SK-MEL-5 (cell line): ENCODE measurements at regions not wholly inside any gene's neighbourhood (a gene's known extent, or its start where the extent isn't known, plus 50 kb on each side); places are given as distances from the start of the nearest gene placed in this dataset.
"Not testable (repeated sequence)": the region's sequence is repeated elsewhere in the genome, so short reads cannot be mapped to it uniquely, and the experiment has no call there.

Experiments
- DNase-seq: peaks from one replicate; pipeline ENCODE4 v3.0.0-alpha.2; 2016; ENCODE audit warnings: low read depth, low spot score
- in situ Hi-C: cut with HindIII; loops from 2 replicates; pipeline ENCODE4 v1.10.0; 2016; ENCODE audit warnings: low sequenced_read_pairs, high pct_unique_total_duplicates, low pct_unique_long_range_greater_than_20kb
- small RNA-seq, 2 experiments: library from RNA; depleted of rRNA; stranded (forward); fragments of <200 nt; gene quantifications; one replicate each; pipeline ENCODE3, GENCODE V24; 2014

DNA sequence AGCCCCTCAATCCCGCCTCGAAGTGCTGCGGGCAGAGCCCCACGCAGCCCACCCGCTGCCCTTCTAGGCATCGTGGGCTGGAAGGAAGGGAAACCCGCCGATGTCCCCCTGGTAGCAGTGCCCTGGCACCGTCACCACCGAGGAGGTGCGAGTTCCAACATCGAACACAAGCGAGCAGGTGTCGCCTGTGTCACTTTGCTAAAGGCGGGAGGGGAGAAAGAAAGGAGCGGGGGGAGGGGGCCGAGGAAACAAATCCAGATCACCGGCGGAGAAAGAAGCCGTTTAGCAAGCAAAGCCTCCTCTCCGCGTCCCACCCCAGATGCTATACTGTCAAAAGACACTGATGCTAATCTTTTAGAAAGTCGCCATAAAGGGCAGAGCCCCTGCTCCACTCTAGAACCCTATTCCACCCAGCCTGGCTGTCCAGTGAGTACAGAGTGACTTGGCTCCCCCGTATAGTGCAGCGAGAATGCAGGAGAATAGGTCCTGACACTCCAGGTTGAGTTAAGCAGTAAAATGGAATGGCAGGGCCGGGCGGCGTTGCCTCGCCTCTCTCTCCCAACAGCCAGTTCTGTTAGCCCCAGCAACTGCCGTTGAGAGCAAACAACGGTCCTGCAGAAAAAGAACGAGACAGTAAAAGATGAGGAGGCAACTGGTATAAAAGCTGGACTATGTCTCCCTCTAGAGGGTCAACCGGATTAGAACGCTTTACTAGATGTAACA is 67.9 kb upstream of the USP15 start:
- peak; percentile 91 for DNase-seq
- in situ Hi-C loops: no loop called here

DNA sequence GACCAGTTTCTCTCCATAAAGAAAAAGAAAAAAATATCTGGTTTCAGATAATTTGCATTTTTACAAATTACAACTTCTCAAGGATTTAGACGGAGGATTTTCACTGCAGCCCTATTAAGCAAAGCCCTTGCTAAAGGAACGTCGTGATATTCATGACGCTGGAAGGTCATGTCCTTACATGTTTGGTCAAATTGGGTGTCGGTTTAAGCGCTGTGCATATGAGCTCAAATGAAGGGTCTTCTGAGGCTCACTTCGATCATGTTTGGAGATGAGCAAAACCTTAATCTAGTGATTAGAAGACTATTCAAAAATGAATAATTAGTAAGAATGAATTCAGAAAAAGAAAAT is 67.3 kb upstream of the USP15 start:
- no peak for DNase-seq
- in situ Hi-C loops: no loop called here

DNA sequence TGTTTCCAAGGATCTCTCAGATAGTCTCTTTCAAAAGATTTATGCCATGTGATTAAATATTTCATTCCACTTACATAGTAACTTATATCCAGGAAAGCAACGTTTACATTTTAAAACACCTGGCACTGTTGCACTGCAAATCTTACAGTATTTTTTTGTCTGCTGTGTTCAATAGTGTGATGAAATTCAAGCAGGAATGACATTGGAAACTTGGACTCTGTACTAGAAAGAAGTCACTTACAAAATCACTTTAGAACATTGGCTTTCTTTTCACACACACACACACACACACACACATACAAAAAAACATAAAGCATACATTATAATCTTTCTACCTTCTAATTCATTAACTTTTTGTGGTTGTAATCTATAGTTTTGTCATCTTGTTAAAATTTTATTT is 66.2 kb upstream of the USP15 start:
- in situ Hi-C loops: no loop called here

DNA sequence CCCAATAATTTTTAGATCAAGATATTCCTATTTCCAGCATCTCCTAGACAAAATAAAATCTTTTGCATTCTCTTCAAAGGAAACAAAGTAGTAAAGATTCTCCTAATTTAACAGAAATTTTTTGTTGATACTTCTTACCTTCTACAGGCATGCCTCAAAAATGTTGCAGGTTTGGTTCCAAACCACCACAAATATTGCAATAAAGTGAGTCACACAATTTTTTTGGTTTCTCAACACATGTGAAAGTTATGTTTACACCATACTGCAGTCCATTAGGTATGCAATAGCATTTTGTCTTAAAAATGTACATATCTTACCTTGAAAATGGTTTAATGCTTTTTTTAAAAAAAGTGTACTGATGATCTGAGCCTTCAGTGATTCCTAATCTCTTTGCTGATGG is 65.6 kb upstream of the USP15 start:
- no peak for DNase-seq
- in situ Hi-C loops: no loop called here

More for the DNA sequence above, 66.2 kb upstream of the USP15 start:
- no peak for DNase-seq

DNA sequence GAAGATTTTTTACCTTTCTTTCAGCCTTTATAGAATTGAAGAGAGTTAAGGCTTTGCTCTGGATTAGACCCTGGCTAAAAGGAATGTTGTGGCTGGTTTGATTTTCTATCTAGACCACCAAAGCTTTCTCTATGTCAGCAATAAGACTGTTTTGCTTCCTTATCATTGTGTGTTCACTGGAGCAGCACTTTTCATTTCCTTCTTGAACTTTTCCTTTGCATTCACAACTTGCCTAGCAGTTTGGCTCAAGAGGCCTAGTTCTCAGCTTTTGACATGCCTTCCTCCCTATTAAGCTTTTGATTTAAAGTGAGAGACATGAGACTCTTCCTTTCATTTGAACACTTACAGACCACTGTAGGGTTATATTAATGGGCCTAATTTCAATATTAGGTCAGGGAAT is 64.1 kb upstream of the USP15 start:
- in situ Hi-C loops: no loop called here
- DNase-seq: no peak

- DNase-seq, in situ Hi-C loops: not testable (repeated sequence)
These were observed 57.3 kb upstream of the USP15 start for GRCh38 chr12:62202861-62203260.

DNA sequence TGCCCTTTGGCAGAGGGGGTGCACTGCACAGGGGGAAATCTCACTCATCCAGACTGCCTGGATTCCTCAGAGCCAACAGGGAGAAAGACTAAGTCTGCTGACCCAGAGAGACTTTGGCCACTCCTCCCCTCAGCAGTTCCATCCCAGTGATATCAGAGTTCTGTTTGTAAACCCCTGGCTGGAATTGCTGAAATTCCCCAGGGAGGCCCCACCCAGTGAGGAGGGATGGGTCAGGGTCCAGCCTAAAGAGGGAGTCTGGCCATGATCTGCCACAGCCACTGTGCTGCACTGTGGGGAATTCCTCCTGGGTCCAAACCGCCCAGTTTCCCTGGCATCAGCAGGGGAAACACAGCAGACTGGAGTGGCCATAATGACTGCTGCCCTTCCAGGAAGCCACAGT is 54.9 kb upstream of the USP15 start:
- in situ Hi-C loops: no loop called here
- no peak for DNase-seq

GRCh38 chr12:62207248-62207647 is 53.0 kb upstream of the USP15 start:
- in situ Hi-C loops: no loop called here
- no peak for DNase-seq

Small RNA genes in the stretch of these regions (small RNA-seq; reads per million reads assigned to genes)
- gene RF00019: 0 reads per million in 2 experiments
- 0 to 0.05 reads per million in 2 experiments for gene RF00413
